Omental fat pad (tissue), 3 donors: ENCODE measurements at regions not wholly inside any gene's neighbourhood (a gene's known extent, or its start where the extent isn't known, plus 50 kb on each side); places are given as distances from the start of the nearest gene placed in this dataset.
"Not testable (repeated sequence)": the region's sequence is repeated elsewhere in the genome, so short reads cannot be mapped to it uniquely, and the experiment has no call there.

ENCODE experiments used
- ATAC-seq: fragments of 150-250 bp; one replicate; pipeline ENCODE4 v1.9.1; 2016; ENCODE audit warnings: mild to moderate bottlenecking, moderate library complexity; ENCODE audit not compliant: low FRiP score
- DNase-seq: peaks from one replicate; pipeline ENCODE4 v3.0.0-alpha.2; 2019; ENCODE audit warnings: low spot score
- CTCF ChIP-seq, 3 donors: fragments of 450-650 bp; IDR thresholded peaks; one replicate each; pipeline ENCODE4 v1.5.1; 2016 to 2017; ENCODE audit warnings: antibody characterized with exemption in 3 of 3, mild to moderate bottlenecking in 3 of 3, moderate library complexity in 2 of 3

- DNase-seq (no peak), ATAC-seq (no peak)
- no peak for TF ChIP-seq CTCF (IDR thresholded peaks at IDR 0.05)
These were observed 290.7 kb upstream of the FOLH1 start for GRCh38 chr11:49499117-49499516.

GRCh38 chr11:49505231-49505630 lies 296.8 kb upstream of the FOLH1 start:
- DNase-seq, result no peak
- no peak for TF ChIP-seq CTCF (IDR thresholded peaks at IDR 0.05)
- no peak for ATAC-seq

- ATAC-seq, result peak; percentile 83
- not testable (repeated sequence) for DNase-seq
These were observed 317.9 kb upstream of the FOLH1 start for GRCh38 chr11:49526240-49526829.

GRCh38 chr11:49533204-49533603 lies 324.8 kb upstream of the FOLH1 start:
- TF ChIP-seq CTCF (IDR thresholded peaks at IDR 0.05), result no peak
- ATAC-seq, result no peak
- DNase-seq, result no peak

- DNase-seq, ATAC-seq: not testable (repeated sequence)
These were observed 330.5 kb upstream of the FOLH1 start for GRCh38 chr11:49538927-49539326.

GRCh38 chr11:49558261-49558847 lies 350.0 kb upstream of the FOLH1 start:
- not testable (repeated sequence) for ATAC-seq, DNase-seq

GRCh38 chr11:49560593-49560992 lies 352.2 kb upstream of the FOLH1 start:
- DNase-seq, ATAC-seq: not testable (repeated sequence)

- ATAC-seq, DNase-seq: not testable (repeated sequence)
These were observed 353.0 kb upstream of the FOLH1 start for GRCh38 chr11:49561240-49561880.

GRCh38 chr11:49562262-49562661 lies 353.9 kb upstream of the FOLH1 start:
- not testable (repeated sequence) for ATAC-seq, DNase-seq

- not testable (repeated sequence) for DNase-seq, ATAC-seq
These were observed 371.1 kb upstream of the FOLH1 start for GRCh38 chr11:49579492-49579891.

GRCh38 chr11:49585495-49585894 lies 366.7 kb upstream of the OR4C13 start:
- ATAC-seq, DNase-seq: not testable (repeated sequence)

GRCh38 chr11:49608892-49609291 lies 343.3 kb upstream of the OR4C13 start:
- ATAC-seq, DNase-seq: not testable (repeated sequence)

- not testable (repeated sequence) for DNase-seq, ATAC-seq
These were observed 328.3 kb upstream of the OR4C13 start for GRCh38 chr11:49623872-49624271.

- not testable (repeated sequence) for DNase-seq, ATAC-seq
These were observed 281.5 kb upstream of the OR4C13 start for GRCh38 chr11:49670705-49671104.

GRCh38 chr11:49702121-49702520 lies 250.1 kb upstream of the OR4C13 start:
- ATAC-seq, DNase-seq: not testable (repeated sequence)

GRCh38 chr11:49750447-49750846 lies 201.7 kb upstream of the OR4C13 start:
- not testable (repeated sequence) for DNase-seq, ATAC-seq
